Left colon (tissue), 2 donors: ENCODE measurements at regions not wholly inside any gene's neighbourhood (a gene's known extent, or its start where the extent isn't known, plus 50 kb on each side); places are given as distances from the start of the nearest gene placed in this dataset.
"Not testable (repeated sequence)": the region's sequence is repeated elsewhere in the genome, so short reads cannot be mapped to it uniquely, and the experiment has no call there.

Experiments
- ATAC-seq: fragments of 200-7000 bp; cut with Tn5 transposase; one replicate; pipeline ENCODE4 v1.9.1; 2020; ENCODE audit warnings: mild to moderate bottlenecking, moderate library complexity
- DNase-seq, 2 donors: peaks; one replicate each; pipeline ENCODE4 v3.0.0-alpha.2; 2020
- intact Hi-C, 2 donors: fragments of 100-400 bp; cut with DNase I in 1 of 2; cut with micrococcal nuclease in 1 of 2; formaldehyde crosslinking; loops; one replicate each; pipeline versions ENCODE4 v1.11.2 to v1.14.0; 2022; cut with DNase I, micrococcal nuclease
- donor health status: DM: no; HTN: no; CAD: no.
- donor health status: DM: yes; HTN: yes; CAD: no.

DNA sequence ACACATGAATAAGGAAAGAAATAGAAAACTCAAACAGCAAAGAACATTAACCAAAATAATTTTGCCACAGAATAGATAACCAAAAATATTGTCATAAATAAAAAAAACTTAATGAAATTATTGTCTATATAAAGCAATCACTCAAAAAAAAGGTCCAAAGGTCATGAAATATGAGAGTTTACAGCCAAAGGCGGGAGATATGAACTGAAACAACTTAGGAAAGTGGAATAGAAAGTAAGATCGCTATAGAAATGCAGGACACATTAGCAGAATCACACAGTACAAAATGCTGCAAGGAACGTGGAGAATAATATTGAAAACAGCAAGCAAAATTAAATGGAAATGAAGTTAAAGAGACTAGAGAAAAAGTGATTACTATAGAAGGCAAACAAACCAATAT, 375.0 kb upstream of the ARHGEF26 start:
- no peak for DNase-seq
- intact Hi-C loops: no loop called here
- ATAC-seq: peak; percentile 69

DNA sequence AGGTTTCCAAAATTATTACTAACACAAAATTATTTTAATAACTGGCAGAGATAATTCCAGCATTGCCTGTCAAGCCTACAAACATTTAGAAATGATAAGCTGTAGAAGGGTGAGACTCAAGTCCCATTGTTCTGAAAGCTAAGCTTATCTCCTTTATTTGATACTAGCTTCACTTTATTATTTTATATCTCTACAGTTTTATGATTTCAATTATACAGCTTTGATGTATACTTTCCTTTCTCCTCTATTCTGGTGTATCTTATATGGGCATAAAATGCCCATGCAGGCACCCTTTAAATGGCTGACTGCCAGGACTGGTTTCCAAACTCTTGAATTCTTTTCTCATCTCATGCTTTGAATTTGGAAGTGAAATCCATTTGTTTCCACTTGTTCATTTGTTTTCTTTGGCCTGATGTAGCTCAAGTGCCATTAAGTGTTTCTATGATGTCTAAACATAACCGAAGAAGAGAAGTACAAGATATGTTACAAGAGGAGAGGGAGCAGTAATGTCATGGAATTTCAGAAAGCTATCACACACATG, 372.1 kb upstream of the ARHGEF26 start:
- DNase-seq (peak in 1 of 2 donors; percentile 63), ATAC-seq (peak; percentile 97)
- intact Hi-C loops: no loop called here

DNA sequence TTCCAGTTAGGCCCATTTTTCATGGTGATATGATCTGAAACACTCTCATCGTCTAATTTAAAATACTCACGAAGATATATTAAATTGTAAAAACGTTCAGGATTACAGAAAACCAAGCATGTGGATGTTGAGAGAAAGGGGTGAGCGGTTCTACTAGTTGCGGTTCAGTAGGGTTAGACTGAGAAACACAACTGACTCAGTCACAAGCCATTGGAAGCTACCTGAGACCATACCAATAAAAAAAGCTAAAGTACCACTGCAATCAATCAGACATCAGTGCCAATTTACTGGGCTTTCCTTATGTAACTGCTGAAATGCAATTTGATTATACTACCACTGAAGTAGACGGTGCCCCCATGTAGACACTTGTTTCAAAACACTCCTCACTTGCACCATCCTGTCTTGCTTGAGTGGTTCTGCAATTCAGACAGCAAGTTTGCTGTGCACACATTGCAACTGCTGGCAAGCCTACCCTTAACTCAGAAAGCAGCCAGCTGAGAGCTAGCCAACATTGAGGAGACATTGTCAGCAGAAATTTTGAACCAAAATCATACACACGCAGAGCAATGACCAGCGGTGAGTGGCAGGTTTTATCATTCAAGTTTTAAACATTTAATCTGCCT, 368.7 kb upstream of the ARHGEF26 start:
- intact Hi-C loops: no loop called here
- ATAC-seq (no peak), DNase-seq (no peak)

DNA sequence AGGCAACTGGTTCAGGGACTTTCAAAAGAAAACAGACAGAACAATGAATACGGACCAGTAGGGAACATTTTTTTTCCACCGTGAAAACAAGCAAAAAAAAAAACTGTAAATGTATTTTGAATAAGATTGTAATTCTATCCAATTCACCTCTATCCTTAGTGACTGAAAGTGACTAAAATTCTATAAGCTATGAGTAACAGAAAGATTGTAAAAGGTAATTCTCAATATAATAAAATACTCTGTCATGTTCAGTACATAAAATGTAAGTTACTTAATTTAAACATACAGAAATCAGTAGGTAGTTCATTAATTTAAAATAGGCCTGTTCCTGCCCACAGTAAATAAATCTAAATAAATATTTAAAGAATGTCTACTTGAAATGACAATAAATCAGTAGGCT, 368.2 kb upstream of the ARHGEF26 start:
- DNase-seq (no peak), ATAC-seq (no peak)
- intact Hi-C loops: no loop called here

DNA sequence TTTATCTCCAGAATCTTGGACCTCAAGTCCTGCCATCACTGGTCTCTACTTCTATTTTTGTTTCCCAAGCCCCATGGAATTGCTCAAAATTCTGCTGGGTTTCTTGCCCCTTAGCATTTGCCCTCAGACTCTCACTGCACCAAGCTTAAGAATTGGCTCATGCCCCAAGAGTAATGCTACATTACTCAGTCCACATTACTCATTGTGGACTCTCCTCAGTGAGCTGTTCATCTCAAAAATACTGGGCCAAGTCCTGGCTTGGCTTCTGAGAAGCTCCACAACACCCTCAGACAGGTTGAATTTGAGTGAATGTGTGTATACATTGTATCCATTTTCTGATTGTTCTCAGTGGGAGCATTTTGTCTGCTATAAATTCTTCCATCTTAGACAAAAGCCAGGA, 364.4 kb upstream of the ARHGEF26 start:
- intact Hi-C loops: no loop called here
- ATAC-seq (no peak), DNase-seq (no peak)

DNA sequence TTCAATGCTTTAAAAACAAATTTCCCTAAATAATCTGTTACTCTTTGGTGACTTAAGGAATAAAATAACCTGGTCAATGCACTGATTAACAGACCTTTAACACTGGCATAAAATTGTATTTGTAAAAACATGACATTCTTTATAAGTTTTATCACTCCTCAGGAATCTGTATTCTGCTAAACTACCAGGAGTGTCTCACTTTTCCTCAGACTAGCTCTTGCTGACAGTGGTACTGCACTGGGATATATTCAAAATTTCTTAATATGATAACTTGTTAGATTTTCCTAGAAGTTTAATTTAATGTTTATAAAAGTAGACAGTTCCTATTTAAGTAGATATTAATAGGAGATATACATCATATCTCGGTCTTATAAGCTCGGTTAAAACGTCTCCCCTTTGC, 363.4 kb upstream of the ARHGEF26 start:
- ATAC-seq (no peak), DNase-seq (no peak)
- intact Hi-C loops: no loop called here

DNA sequence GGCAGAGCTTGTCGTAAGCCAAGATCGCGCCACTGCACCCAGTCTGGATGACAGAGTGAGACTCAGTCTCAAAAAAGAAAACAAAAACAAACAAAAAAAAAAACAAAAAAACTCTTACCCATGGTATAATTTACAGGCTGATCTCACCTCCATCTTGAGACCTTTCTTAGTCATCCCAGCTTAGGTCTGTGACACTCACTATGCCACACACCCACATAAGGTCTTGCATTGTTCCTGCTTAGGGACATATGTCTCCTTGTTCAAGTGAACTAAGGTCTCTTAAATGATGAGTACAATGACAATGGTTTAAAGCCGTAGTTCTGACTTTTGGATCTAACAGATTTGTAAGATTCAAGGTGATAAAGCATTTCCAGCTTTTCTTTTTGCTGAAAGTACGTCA, 360.2 kb upstream of the ARHGEF26 start:
- ATAC-seq (no peak), DNase-seq (no peak)
- intact Hi-C loops: loop anchor here in 1 of 2 donors (10.0 kb wide), 1 partner anchor 716 kb away; no protein-coding TSS in a partner anchor

DNA sequence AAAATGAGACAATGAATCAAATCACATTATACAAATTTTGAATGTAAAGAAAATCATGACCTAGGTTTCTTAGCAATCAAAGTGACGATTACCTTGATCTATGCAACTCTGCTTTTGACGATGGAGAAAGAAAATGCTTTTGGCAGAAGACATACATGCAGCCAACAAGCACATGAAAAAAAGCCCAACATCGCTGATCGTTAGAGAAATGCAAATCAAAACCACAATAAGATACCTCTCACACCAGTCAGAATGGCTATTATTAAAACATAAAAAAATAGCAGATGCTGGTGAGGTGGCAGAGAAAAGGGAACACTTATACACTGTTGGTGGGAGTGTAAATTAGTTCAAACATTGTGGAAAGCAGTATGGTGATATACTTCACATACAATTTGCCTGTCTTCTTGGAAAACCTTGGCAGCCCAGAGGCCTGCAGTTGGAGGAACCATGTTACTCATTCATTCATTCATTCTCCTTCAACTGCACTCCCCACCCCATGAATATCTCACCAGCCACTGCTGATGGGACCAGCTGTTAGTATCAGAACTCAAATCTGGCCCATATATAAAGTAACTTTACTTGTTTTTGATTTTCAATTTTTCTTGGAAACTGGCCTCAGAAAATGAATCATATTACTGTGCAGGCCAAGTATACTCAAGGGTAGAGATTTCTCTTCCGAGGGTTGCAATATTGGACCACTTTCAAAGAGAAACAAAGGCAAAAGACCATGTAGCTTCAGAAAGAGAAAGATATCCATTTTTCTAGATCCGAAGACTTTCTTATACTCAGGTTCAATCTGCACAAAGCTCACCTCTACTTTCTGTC, 358.6 kb upstream of the ARHGEF26 start:
- no peak for DNase-seq
- ATAC-seq: no peak
- intact Hi-C loops: loop anchor here in 1 of 2 donors (10.0 kb wide), 1 partner anchor 718 kb away; no protein-coding TSS in a partner anchor

DNA sequence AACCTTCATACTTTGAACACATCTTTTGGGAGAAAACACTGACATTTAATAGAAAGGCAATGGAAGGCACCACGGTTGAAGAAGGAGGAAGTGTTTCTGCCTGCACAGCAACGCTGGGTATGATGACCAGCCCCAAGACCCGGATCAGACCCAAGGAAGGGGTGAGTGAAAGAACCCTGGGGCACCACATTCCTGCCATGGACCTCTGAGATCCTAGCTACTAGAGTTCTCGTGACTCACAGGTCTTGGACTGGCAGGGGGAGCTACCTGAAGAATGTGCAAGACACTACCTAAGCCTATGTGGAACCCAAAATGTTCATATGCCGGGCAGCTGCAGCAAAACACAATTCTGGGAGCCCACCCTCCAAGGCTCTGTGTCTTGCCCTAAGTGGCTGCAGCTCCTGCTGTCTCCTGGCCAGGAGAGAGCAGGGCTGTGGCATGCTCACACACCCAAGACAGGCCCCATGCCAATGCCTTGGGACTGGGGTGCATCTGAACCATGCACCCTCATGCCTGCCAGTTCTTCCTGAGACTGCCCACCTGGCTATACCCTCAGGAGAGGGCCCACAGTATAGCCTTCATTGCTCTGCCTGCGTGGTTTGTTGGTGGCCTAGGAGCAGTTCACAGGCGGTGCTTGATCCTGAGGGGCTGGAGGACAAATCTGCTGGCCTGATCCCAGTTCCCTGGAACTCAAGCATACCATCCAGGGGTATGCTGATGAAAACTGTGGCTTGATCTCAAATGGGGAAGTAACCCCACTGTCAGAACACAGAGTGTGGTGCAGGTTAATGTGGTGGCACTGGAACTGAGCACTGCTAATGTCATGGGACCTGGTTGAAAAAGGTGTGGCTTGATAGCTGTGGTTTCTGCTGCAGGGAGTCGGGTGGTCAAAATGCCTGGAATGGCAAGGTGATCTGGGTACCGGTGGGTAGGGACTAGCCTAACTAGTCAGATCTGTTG, 353.3 kb upstream of the ARHGEF26 start:
- ATAC-seq (peak; percentile 45), DNase-seq (no peak)

DNA sequence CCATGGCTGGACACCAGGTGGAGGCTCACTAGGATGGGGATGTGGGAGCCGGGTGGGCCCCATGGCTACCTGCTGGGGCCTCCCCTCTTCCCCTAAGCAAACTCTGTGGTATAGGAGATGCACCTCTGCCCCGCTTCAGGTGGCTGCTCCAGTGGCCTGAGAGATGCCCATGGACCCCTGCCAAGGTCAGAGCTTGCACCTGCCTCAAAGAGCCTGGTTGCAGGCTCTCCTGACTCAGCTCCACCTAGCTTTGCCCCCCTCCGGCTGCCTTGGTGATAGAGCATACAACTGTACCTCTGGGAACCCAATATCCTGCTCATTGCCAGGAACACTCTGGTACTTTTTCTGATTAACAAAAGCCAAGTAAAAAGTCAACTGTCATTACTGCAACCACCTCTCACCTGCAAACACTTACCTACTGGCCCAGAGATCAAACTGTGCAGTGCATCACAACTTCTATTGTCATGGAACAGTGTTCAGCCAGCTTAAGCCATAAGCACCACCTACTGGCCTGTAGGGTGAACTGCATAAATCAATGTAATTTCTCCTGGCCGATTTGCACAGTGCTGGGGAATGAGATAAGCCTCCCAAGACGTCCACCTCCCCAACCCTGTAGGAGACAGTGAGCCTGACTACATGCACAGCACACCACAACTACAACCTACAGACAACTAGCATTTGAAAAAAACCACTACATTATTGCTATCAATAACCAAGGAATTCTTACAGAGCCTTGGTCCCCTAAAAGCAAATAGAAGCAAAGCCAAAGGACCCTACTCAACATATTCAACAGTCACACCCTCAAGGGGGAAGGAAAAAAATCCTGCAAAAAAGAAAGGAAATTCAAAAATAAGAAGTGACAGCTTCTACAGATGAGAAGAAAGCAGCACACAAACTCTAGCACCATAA, 352.4 kb upstream of the ARHGEF26 start:
- intact Hi-C loops: loop anchor here in 1 of 2 donors (10.0 kb wide), 1 partner anchor 724 kb away; no protein-coding TSS in a partner anchor
- peak in 1 of 2 donors; percentile 25 for DNase-seq
- ATAC-seq: peak; percentile 99

More for the DNA sequence above, 353.3 kb upstream of the ARHGEF26 start:
- intact Hi-C loops: loop anchor here in 1 of 2 donors (10.0 kb wide), 1 partner anchor 723 kb away; no protein-coding TSS in a partner anchor

DNA sequence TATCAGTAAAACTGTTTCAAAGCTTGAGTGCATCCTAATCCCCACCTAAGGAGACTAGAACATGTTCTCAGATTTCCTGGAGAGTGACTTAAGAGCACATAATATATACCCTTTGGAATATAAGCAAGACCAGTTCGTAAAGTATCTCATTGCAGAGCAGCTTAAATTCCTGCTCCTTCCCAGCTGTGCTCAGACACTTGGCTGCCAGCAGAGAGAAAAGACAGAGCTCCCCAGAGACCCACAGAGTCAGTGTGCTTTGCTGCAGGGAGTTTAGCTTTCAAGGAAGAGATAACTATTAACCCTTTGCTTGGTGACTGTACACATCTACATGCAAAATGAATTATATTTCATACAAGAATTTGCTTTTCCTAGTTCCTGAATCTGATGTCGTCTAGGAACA, 338.1 kb upstream of the ARHGEF26 start:
- ATAC-seq: no peak
- DNase-seq: no peak
- intact Hi-C loops: no loop called here

DNA sequence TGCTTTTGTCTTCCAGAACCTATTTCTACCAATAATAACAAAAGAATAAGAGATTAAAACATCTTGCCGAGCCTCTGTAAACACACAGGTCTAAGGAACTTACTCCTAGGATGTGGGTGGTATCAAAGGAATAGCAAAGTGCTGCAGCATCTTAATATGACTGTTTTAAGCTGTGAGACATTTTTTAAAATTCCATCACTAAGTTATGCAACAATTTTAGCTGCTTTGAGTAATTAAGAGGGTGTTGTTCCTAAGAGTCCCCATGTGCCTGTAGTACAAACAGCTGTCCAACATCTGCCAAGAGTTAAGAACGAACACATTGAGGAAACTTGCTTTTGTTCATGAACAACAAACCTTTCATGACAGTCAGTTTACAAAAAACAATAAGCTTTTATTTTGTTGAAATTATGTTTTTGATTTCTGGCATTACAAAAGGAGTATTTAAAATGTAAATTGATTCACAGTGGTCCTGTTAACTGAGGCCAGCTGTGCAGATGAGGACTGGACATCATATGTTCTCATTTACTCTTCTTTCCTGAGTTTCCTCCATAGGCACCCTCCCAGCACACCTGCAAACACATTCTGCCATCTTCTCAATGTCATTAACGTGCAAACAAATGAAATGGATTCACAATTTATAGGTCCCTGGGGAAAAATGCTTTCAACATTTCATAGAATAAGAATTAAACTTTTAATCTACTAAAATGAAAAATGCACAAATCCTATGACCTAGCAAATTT, 337.3 kb upstream of the ARHGEF26 start:
- intact Hi-C loops: no loop called here
- DNase-seq (no peak), ATAC-seq (no peak)

DNA sequence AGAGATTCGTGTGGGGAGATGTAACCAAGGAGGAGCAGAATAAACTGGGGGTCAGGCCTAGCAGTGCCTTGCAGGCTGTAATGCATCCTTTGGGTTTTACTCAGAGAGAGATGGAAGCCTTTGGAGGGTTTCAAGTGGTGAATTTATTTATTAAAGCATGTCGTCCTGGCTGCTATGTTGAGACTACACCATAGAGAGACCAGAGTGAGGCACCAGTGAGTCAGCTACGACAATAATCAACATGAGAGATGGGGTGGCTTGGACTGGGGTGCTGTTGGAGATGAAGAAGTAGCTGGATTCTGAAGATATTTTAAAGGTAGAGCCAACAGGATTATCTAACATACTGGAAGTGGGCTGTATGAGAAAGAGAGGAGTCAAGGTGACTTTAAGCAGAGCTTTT, 335.3 kb upstream of the ARHGEF26 start:
- DNase-seq (no peak), ATAC-seq (no peak)
- intact Hi-C loops: no loop called here

DNA sequence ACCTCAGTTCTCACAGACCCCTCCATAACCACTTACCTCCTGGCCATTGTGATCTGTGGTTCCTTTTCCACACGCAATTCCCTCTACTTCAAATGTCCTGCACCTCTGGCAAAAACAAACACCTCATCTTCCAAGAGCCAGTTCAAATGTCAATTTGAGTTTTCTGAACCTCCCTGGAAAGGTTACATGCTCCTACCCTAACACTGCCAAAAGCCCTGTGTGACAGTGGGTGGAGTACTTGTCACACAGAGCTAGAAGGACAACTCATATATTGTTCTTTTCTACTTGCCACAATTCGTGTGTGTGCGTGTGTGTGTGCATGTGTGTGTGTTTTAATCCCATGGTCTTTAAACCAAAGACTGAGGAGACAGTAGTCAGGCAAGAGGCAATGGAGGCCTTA, 331.8 kb upstream of the ARHGEF26 start:
- no peak for ATAC-seq
- no peak for DNase-seq
- intact Hi-C loops: no loop called here

DNA sequence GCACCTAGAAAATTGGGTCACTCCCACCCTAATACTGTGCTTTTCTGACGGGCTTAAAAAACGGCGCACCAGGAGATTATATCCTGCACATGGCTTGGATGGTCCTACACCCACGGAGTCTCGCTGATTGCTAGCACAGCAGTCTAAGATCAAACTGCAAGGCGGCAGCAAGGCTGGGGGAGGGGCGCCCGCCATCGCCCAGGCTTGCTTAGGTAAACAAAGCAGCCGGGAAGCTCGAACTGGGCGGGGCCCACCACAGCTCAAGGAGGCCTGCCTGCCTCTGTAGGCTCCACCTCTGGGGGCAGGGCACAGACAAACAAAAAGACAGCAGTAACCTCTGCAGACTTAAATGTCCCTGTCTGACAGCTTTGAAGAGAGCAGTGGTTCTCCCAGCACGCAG, 324.1 kb upstream of the ARHGEF26 start:
- intact Hi-C loops, ATAC-seq: not testable (repeated sequence)
- DNase-seq: peak in 1 of 2 donors; percentile 23

DNA sequence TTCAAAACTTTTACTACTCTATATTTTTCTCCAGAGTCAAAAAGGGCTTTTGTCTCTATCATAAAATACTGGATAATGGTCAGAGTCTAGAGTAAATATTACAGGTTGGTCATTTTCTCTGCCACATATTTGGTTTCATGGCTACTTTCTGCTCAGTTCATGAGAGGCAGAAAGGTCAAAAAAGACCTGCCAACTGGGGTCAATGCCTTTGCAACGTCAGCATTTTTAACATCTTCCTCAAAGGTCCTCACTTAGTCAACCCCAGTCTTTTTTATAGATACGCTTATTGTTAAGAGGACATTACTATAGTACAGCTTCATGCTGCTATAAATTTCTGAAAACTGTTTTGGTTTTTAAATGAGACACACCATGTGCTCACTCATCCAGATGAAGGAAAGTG, 312.1 kb upstream of the ARHGEF26 start:
- intact Hi-C loops: no loop called here
- ATAC-seq (no peak), DNase-seq (no peak)

DNA sequence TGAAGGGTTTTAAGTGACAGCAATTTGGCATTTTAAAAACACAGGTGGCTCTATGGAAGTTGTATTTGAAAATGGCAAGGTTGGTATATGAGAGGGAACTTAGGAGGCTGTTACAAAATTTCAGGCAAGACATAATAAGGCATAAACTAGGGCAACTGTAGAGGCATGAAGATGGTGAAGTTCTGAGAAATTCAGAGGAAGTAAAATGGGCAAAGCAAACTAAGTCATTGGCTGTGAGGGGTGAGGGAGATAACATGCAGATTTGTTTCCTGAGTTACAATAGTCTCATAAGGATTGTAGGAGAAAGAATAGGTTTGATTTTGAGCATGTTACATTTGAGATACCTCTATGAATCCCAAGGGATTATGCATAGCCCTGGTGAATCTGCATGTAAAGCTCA, 302.9 kb upstream of the ARHGEF26 start:
- ATAC-seq: no peak
- DNase-seq: no peak
- intact Hi-C loops: no loop called here
